SK-N-SH treated with all-trans-retinoic acid at 6 μM for 48 hours (cell line): ENCODE measurements at regions not wholly inside any gene's neighbourhood (a gene's known extent, or its start where the extent isn't known, plus 50 kb on each side); places are given as distances from the start of the nearest gene placed in this dataset.
"Not testable (repeated sequence)": the region's sequence is repeated elsewhere in the genome, so short reads cannot be mapped to it uniquely, and the experiment has no call there.

ENCODE experiments used
- ATAC-seq: fragments of 200-7000 bp; cut with Tn5 transposase; 3 replicates; pipeline ENCODE4 v1.9.1; 2020; ENCODE audit warnings: mild to moderate bottlenecking, moderate library complexity
- ARNTL ChIP-seq: fragments of 450-650 bp; formaldehyde crosslinking; IDR thresholded peaks from 2 replicates; pipeline ENCODE4 v1.5.0; 2020; ENCODE audit warnings: low read depth, mild to moderate bottlenecking, moderate library complexity, borderline replicate concordance
- BACH2 ChIP-seq: fragments of 250-450 bp; sonication (Bioruptor Pico); IDR thresholded peaks from 2 replicates; pipeline ENCODE4 v1.9.0; 2021; ENCODE audit warnings: mild to moderate bottlenecking, borderline replicate concordance
- CREB5 ChIP-seq: fragments of 250-450 bp; sonication (Bioruptor Pico); IDR thresholded peaks from 2 replicates; pipeline ENCODE4 v1.5.1; 2020; ENCODE audit warnings: low read depth, mild to moderate bottlenecking, moderate library complexity
- CSDC2 ChIP-seq: fragments of 250-450 bp; sonication (Bioruptor Pico); IDR thresholded peaks from 2 replicates; pipeline ENCODE4 v1.5.0; 2020; ENCODE audit warnings: mild to moderate bottlenecking, moderate library complexity
- CSRNP3 ChIP-seq: fragments of 250-450 bp; sonication (Bioruptor Pico); IDR thresholded peaks from 2 replicates; pipeline ENCODE4 v1.5.1; 2021; ENCODE audit warnings: mild to moderate bottlenecking, moderate library complexity
- ESRRG ChIP-seq: fragments of 250-450 bp; sonication (Bioruptor Pico); IDR thresholded peaks from 2 replicates; pipeline ENCODE4 v1.6.1; 2021; ENCODE audit warnings: mild to moderate bottlenecking
- GLIS3 ChIP-seq: fragments of 250-450 bp; sonication (Bioruptor Pico); IDR thresholded peaks from 2 replicates; pipeline ENCODE4 v1.5.0; 2020; ENCODE audit warnings: mild to moderate bottlenecking, moderate library complexity
- OSR1 ChIP-seq: fragments of 250-450 bp; sonication (Bioruptor Pico); IDR thresholded peaks from 2 replicates; pipeline ENCODE4 v1.8.0; 2022; ENCODE audit warnings: moderate library complexity, mild to moderate bottlenecking, inconsistent platforms
- PATZ1 ChIP-seq: fragments of 250-450 bp; sonication (Bioruptor Pico); IDR thresholded peaks from 2 replicates; pipeline ENCODE4 v1.8.0; 2020; ENCODE audit warnings: mild to moderate bottlenecking, moderate library complexity, borderline replicate concordance
- POU6F1 ChIP-seq: fragments of 250-450 bp; sonication (Bioruptor Pico); IDR thresholded peaks from 2 replicates; pipeline ENCODE4 v1.8.0; 2021; ENCODE audit warnings: low read depth, mild to moderate bottlenecking, moderate library complexity, borderline replicate concordance
- PPARA ChIP-seq: fragments of 250-450 bp; sonication (Bioruptor Pico); IDR thresholded peaks from 2 replicates; pipeline ENCODE4 v1.5.0; 2020; ENCODE audit warnings: mild to moderate bottlenecking, borderline replicate concordance
- SNAI2 ChIP-seq: fragments of 250-450 bp; sonication (Bioruptor Pico); IDR thresholded peaks from 2 replicates; pipeline ENCODE4 v1.5.0; 2020; ENCODE audit warnings: mild to moderate bottlenecking, moderate library complexity
- TCF4 ChIP-seq: fragments of 250-450 bp; sonication (Bioruptor Pico); IDR thresholded peaks from 2 replicates; pipeline ENCODE4 v1.8.0; 2021; ENCODE audit warnings: mild to moderate bottlenecking, moderate library complexity, borderline replicate concordance
- TOX ChIP-seq: fragments of 250-450 bp; sonication (Bioruptor Pico); IDR thresholded peaks from 2 replicates; pipeline ENCODE4 v1.8.0; 2021; ENCODE audit warnings: mild to moderate bottlenecking, moderate library complexity, borderline replicate concordance
- TSHZ2 ChIP-seq: fragments of 250-450 bp; sonication (Bioruptor Pico); IDR thresholded peaks from 2 replicates; pipeline ENCODE4 v1.5.0; 2020; ENCODE audit warnings: mild to moderate bottlenecking, moderate library complexity
- ZC3H10 ChIP-seq: fragments of 250-450 bp; sonication (Bioruptor Pico); IDR thresholded peaks from 2 replicates; pipeline ENCODE4 v1.5.1; 2021; ENCODE audit warnings: mild to moderate bottlenecking, moderate library complexity
- ZFP3 ChIP-seq: fragments of 250-450 bp; sonication (Bioruptor Pico); IDR thresholded peaks from 2 replicates; pipeline ENCODE4 v1.5.0; 2020; ENCODE audit warnings: mild to moderate bottlenecking, moderate library complexity
- ZFP30 ChIP-seq: fragments of 450-650 bp; formaldehyde crosslinking; IDR thresholded peaks from 2 replicates; pipeline ENCODE4 v1.5.0; 2022; ENCODE audit warnings: mild to moderate bottlenecking, moderate library complexity
- ZNF565 ChIP-seq: fragments of 450-650 bp; formaldehyde crosslinking; conservative IDR thresholded peaks from 2 replicates; pipeline ENCODE4 v1.5.0; 2020; ENCODE audit warnings: low read depth, mild to moderate bottlenecking, moderate library complexity
- ZNF70 ChIP-seq: fragments of 450-650 bp; formaldehyde crosslinking; IDR thresholded peaks from 2 replicates; pipeline ENCODE4 v1.5.0; 2020; ENCODE audit warnings: mild to moderate bottlenecking, moderate library complexity

- TF ChIP-seq OSR1 (CRISPR knock-in tag): no peak
- TF ChIP-seq, all 23 proteins: peak for 0
Observed at GRCh38 chr11:97557399-97557798, 1167.6 kb downstream of the JRKL start (continued).

GRCh38 chr11:97567801-97568200 is 1178.0 kb downstream of the JRKL start:
- ATAC-seq: no peak
- TF ChIP-seq ZFP3: no peak
- TF ChIP-seq TCF4 (CRISPR knock-in tag): no peak
- no peak for TF ChIP-seq PPARA (CRISPR knock-in tag)
- no peak for TF ChIP-seq PATZ1
- no peak for TF ChIP-seq CSDC2
- no peak for TF ChIP-seq CSRNP3 (CRISPR knock-in tag)
- no peak for TF ChIP-seq OSR1 (CRISPR knock-in tag)
- TF ChIP-seq GLIS3 (CRISPR knock-in tag): no peak
- no peak for TF ChIP-seq SNAI2 (CRISPR knock-in tag)
- no peak for TF ChIP-seq TSHZ2 (CRISPR knock-in tag)
- TF ChIP-seq ESRRG (CRISPR knock-in tag): no peak
- no peak for TF ChIP-seq BACH2
- TF ChIP-seq TOX: no peak

- no peak for ATAC-seq
- TF ChIP-seq PATZ1 (no peak), ZNF565 (CRISPR knock-in tag) (no peak), ZFP30 (CRISPR knock-in tag) (no peak), ESRRG (CRISPR knock-in tag) (no peak), ARNTL (no peak), ZNF70 (CRISPR knock-in tag) (no peak), TSHZ2 (CRISPR knock-in tag) (no peak), GLIS3 (CRISPR knock-in tag) (no peak), CREB5 (CRISPR knock-in tag) (no peak), ZFP3 (no peak), PPARA (CRISPR knock-in tag) (no peak), OSR1 (CRISPR knock-in tag) (no peak), POU6F1 (CRISPR knock-in tag) (no peak), BACH2 (no peak), SNAI2 (CRISPR knock-in tag) (no peak), ZC3H10 (CRISPR knock-in tag) (no peak)
Observed at GRCh38 chr11:97570636-97571035, 1180.8 kb downstream of the JRKL start.

GRCh38 chr11:97573771-97574170 is 1184.0 kb downstream of the JRKL start:
- ATAC-seq: not testable (repeated sequence)
